Uterus (tissue), 2 donors: ENCODE measurements at regions not wholly inside any gene's neighbourhood (a gene's known extent, or its start where the extent isn't known, plus 50 kb on each side); places are given as distances from the start of the nearest gene placed in this dataset.

ENCODE experiments used
- POLR2A ChIP-seq, 2 donors: fragments of 450-650 bp; IDR thresholded peaks; one replicate each; pipeline ENCODE4 v1.6.1; 2016; ENCODE audit warnings: antibody characterized with exemption in 2 of 2, mild to moderate bottlenecking in 1 of 2, moderate library complexity in 1 of 2
- TF ChIP-seq, protein P1 (sequence below), 4 experiments: fragments of 200-600 bp in 2 of 4; fragments of 450-650 bp in 2 of 4; sonication (generic) in 2 of 4; IDR thresholded peaks; one replicate each; pipeline ENCODE4 v1.5.1; 2016 to 2019; ENCODE audit warnings: antibody characterized with exemption in 4 of 4, mild to moderate bottlenecking in 2 of 4, moderate library complexity in 1 of 4

GRCh38 chr2:84071050-84071449 lies 388.0 kb downstream of the SUCLG1 start:
- TF ChIP-seq, protein P1, sequence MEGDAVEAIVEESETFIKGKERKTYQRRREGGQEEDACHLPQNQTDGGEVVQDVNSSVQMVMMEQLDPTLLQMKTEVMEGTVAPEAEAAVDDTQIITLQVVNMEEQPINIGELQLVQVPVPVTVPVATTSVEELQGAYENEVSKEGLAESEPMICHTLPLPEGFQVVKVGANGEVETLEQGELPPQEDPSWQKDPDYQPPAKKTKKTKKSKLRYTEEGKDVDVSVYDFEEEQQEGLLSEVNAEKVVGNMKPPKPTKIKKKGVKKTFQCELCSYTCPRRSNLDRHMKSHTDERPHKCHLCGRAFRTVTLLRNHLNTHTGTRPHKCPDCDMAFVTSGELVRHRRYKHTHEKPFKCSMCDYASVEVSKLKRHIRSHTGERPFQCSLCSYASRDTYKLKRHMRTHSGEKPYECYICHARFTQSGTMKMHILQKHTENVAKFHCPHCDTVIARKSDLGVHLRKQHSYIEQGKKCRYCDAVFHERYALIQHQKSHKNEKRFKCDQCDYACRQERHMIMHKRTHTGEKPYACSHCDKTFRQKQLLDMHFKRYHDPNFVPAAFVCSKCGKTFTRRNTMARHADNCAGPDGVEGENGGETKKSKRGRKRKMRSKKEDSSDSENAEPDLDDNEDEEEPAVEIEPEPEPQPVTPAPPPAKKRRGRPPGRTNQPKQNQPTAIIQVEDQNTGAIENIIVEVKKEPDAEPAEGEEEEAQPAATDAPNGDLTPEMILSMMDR (IDR thresholded peaks at IDR 0.05), result no peak
- TF ChIP-seq POLR2A (IDR thresholded peaks at IDR 0.05), result no peak
